Fibroblast of the aortic adventitia (primary cell): ENCODE measurements at regions not wholly inside any gene's neighbourhood (a gene's known extent, or its start where the extent isn't known, plus 50 kb on each side); places are given as distances from the start of the nearest gene placed in this dataset.

Source experiments
- DNase-seq: peaks from one replicate; pipeline ENCODE4 v3.0.0-alpha.2; 2010; ENCODE audit warnings: low read depth
- H3K4me3 ChIP-seq: 2 replicates; pipeline ENCODE4 v1.5.1; 2011; ENCODE audit warnings: low read depth, mild to moderate bottlenecking, control low read depth, low read length, moderate library complexity
- TF ChIP-seq, protein P1 (sequence below): IDR thresholded peaks from 2 replicates; pipeline ENCODE4 v1.5.1; 2011; ENCODE audit warnings: mild to moderate bottlenecking, low read length, control low read depth, inconsistent platforms; ENCODE audit not compliant: insufficient read depth

DNA sequence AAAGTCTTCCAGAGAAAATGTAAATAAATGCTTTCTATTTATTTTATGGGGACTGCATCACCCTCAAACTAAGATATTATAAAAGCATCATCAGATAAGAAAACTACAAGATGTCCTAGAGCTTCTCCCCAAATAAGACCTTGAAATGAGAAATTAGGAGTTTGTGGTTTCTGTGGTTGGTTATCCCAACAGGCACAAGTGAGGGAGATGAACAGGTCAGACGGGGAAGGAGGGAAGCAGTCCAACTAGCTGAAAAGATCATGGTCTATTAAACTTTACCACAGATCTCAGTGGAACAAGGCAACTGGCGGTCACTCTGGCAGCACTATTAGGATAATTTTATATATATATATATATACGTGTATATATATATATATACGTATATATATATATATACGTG lies 319.3 kb upstream of the GRID2 start:
- H3K4me3 ChIP-seq, result no peak overlapping the region
- DNase-seq, result no peak
- TF ChIP-seq, protein P1, sequence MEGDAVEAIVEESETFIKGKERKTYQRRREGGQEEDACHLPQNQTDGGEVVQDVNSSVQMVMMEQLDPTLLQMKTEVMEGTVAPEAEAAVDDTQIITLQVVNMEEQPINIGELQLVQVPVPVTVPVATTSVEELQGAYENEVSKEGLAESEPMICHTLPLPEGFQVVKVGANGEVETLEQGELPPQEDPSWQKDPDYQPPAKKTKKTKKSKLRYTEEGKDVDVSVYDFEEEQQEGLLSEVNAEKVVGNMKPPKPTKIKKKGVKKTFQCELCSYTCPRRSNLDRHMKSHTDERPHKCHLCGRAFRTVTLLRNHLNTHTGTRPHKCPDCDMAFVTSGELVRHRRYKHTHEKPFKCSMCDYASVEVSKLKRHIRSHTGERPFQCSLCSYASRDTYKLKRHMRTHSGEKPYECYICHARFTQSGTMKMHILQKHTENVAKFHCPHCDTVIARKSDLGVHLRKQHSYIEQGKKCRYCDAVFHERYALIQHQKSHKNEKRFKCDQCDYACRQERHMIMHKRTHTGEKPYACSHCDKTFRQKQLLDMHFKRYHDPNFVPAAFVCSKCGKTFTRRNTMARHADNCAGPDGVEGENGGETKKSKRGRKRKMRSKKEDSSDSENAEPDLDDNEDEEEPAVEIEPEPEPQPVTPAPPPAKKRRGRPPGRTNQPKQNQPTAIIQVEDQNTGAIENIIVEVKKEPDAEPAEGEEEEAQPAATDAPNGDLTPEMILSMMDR, result no peak

GRCh38 chr4:91989914-91990313 lies 313.9 kb upstream of the GRID2 start:
- TF ChIP-seq, protein P1, result no peak
- no peak for DNase-seq

DNA sequence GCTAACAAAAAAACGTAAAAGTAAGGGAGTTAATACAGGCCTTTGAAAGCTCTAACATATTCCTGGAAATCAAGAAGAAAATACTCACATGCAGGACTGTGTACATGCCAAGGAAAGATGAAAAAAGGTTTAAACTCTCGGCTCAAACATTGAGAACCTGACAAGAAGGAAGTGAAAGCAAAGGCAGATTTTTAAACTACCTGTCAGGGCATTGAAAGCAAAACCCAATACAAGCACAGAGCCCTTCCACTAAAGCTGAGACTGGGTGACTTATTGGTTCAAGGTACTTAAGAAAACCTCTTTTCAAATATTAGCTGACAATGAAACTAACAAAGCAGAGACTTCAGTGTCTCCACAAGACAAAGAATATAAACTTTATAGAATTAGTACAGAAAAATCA lies 313.0 kb upstream of the GRID2 start:
- DNase-seq, result no peak
- no peak overlapping the region for H3K4me3 ChIP-seq
- TF ChIP-seq, protein P1, result no peak

More at GRCh38 chr4:91989914-91990313, 313.9 kb upstream of the GRID2 start:
- H3K4me3 ChIP-seq, result no peak overlapping the region

DNA sequence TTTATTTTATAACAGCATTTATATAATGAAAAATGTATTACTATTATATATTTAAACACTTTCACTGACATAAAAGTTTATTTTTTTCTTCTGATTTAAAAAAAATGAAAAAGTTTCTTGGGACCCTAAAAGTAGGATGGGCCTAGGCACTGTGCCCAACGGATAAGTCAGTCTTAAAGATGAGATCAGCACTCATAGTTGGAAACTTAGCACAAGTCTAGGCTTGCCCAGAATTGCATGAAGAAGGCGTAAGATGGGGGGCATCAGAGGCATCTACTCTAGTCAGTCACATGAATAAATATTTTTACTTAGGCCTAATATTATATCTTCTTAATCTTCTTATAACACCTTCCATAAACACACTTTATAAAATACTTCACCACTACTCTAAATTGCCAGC lies 306.7 kb upstream of the GRID2 start:
- no peak for DNase-seq
- no peak overlapping the region for H3K4me3 ChIP-seq
- TF ChIP-seq, protein P1, result no peak

- no peak overlapping the region for H3K4me3 ChIP-seq
- DNase-seq, result no peak
- TF ChIP-seq, protein P1, result no peak
These were observed 290.6 kb upstream of the GRID2 start for GRCh38 chr4:92012899-92013867.

GRCh38 chr4:92014067-92014466 lies 289.7 kb upstream of the GRID2 start:
- TF ChIP-seq, protein P1, result no peak
- H3K4me3 ChIP-seq, result no peak overlapping the region
- DNase-seq, result no peak

GRCh38 chr4:92021203-92021602 lies 282.6 kb upstream of the GRID2 start:
- DNase-seq, result no peak
- TF ChIP-seq, protein P1, result no peak
- no peak overlapping the region for H3K4me3 ChIP-seq
